Mesothelial cell of epicardium (in vitro differentiated cells): ENCODE measurements at regions not wholly inside any gene's neighbourhood (a gene's known extent, or its start where the extent isn't known, plus 50 kb on each side); places are given as distances from the start of the nearest gene placed in this dataset.

Experiments used
- DNase-seq, 2 experiments: peaks; one replicate each; pipeline ENCODE4 v3.0.0; 2021; ENCODE audit warnings: low spot score in 2 of 2; ENCODE audit not compliant: unreplicated experiment in 2 of 2
- H3K27ac Mint-ChIP-seq: 2 replicates; pipeline ENCODE4 v1.8.0; 2021; ENCODE audit warnings: mixed read lengths
- H3K27me3 Mint-ChIP-seq: 2 replicates; pipeline ENCODE4 v1.8.0; 2021; ENCODE audit warnings: low read depth, mixed read lengths
- H3K36me3 Mint-ChIP-seq: 2 replicates; pipeline ENCODE4 v1.8.0; 2021; ENCODE audit warnings: mixed read lengths
- H3K4me1 Mint-ChIP-seq: 2 replicates; pipeline ENCODE4 v1.8.0; 2021; ENCODE audit warnings: mixed read lengths
- H3K4me3 Mint-ChIP-seq: 2 replicates; pipeline ENCODE4 v1.8.0; 2021; ENCODE audit warnings: mild to moderate bottlenecking, moderate library complexity, mixed read lengths
- H3K9me3 Mint-ChIP-seq: 2 replicates; pipeline ENCODE4 v1.8.0; 2021; ENCODE audit warnings: mixed read lengths
- CTCF ChIP-seq: fragments of 200-600 bp; sonication (generic); IDR thresholded peaks from one replicate; pipeline ENCODE4 v1.5.0; 2021; ENCODE audit warnings: antibody characterized with exemption; ENCODE audit not compliant: unreplicated experiment

GRCh38 chr2:239846789-239847676 is 178.1 kb downstream of the NDUFA10 start:
- Mint-ChIP-seq H3K27ac (no peak overlapping the region), H3K36me3 (no peaks in the 10 kb centered on the region), H3K4me3 (no peak overlapping the region), H3K27me3 (peaks cover 6% of the 10 kb centered on the region), H3K4me1 (no peaks in the 10 kb centered on the region), H3K9me3 (peaks cover 58% of the 10 kb centered on the region)
- DNase-seq: no peak
- TF ChIP-seq CTCF: no peak

- Mint-ChIP-seq H3K9me3 (peaks cover 52% of the 10 kb centered on the region), H3K4me3 (no peak overlapping the region)
Observed at GRCh38 chr2:239845968-239846367, 179.2 kb downstream of the NDUFA10 start.

GRCh38 chr2:239839306-239839705 is 185.8 kb downstream of the NDUFA10 start:
- no peak overlapping the region for H3K27ac Mint-ChIP-seq
- H3K4me1 Mint-ChIP-seq: no peaks in the 10 kb centered on the region
- no peaks in the 10 kb centered on the region for H3K36me3 Mint-ChIP-seq
- no peak for TF ChIP-seq CTCF
- DNase-seq: no peak
- peaks cover 10% of the 10 kb centered on the region for H3K9me3 Mint-ChIP-seq
- peaks cover 21% of the 10 kb centered on the region for H3K27me3 Mint-ChIP-seq
- no peak overlapping the region for H3K4me3 Mint-ChIP-seq

More at GRCh38 chr2:239845968-239846367, 179.2 kb downstream of the NDUFA10 start:
- no peak for DNase-seq
- TF ChIP-seq CTCF: no peak
- H3K27me3 Mint-ChIP-seq: peaks cover 9% of the 10 kb centered on the region
- no peak overlapping the region for H3K27ac Mint-ChIP-seq
- no peaks in the 10 kb centered on the region for H3K4me1 Mint-ChIP-seq
- no peaks in the 10 kb centered on the region for H3K36me3 Mint-ChIP-seq

- peak in 1 of 2 experiments; percentile 7 for DNase-seq
- TF ChIP-seq CTCF: no peak
- Mint-ChIP-seq H3K9me3 (peaks cover 3% of the 10 kb centered on the region), H3K36me3 (no peaks in the 10 kb centered on the region), H3K4me3 (no peak overlapping the region), H3K27me3 (peaks cover 22% of the 10 kb centered on the region), H3K27ac (no peak overlapping the region), H3K4me1 (peaks cover 1% of the 10 kb centered on the region)
Observed at GRCh38 chr2:239836021-239836765, 188.9 kb downstream of the NDUFA10 start.

GRCh38 chr2:239835056-239835455 is 190.1 kb downstream of the NDUFA10 start:
- peaks cover 9% of the 10 kb centered on the region for H3K4me1 Mint-ChIP-seq
- H3K9me3 Mint-ChIP-seq: peaks cover 3% of the 10 kb centered on the region
- no peak overlapping the region for H3K4me3 Mint-ChIP-seq
- H3K36me3 Mint-ChIP-seq: no peaks in the 10 kb centered on the region
- no peak for TF ChIP-seq CTCF
- peak in 1 of 2 experiments; percentile 28 for DNase-seq
- H3K27ac Mint-ChIP-seq: no peak overlapping the region
- H3K27me3 Mint-ChIP-seq: peaks cover 18% of the 10 kb centered on the region
